Testis (tissue), 2 donors: ENCODE measurements at regions not wholly inside any gene's neighbourhood (a gene's known extent, or its start where the extent isn't known, plus 50 kb on each side); places are given as distances from the start of the nearest gene placed in this dataset.
"Not testable (repeated sequence)": the region's sequence is repeated elsewhere in the genome, so short reads cannot be mapped to it uniquely, and the experiment has no call there.

ENCODE experiments used
- DNase-seq: peaks from one replicate; pipeline ENCODE4 v3.0.0-alpha.2; 2019
- H3K27ac ChIP-seq, 2 donors: fragments of 200-600 bp; sonication (generic); one replicate each; pipeline ENCODE4 v1.5.1; 2019
- H3K27me3 ChIP-seq: fragments of 200-600 bp; sonication (generic); one replicate; pipeline ENCODE4 v1.5.1; 2019
- H3K36me3 ChIP-seq: fragments of 200-600 bp; sonication (generic); one replicate; pipeline ENCODE4 v1.5.1; 2017; ENCODE audit warnings: low read depth; ENCODE audit errors: missing control alignments
- H3K4me1 ChIP-seq: fragments of 200-600 bp; sonication (generic); one replicate; pipeline ENCODE4 v1.5.1; 2019
- H3K4me3 ChIP-seq, 2 donors: fragments of 200-600 bp; sonication (generic); one replicate each; pipeline ENCODE4 v1.5.1; 2017 to 2019
- H3K9me3 ChIP-seq: fragments of 200-600 bp; sonication (generic); one replicate; pipeline ENCODE4 v1.5.1; 2017
- WGBS, 2 donors: methylation state at CpG; one replicate each; pipeline ENCODE4 v1.1.5; 2018; 5-methylcytosine and 5-hydroxymethylcytosine counted together
- intact Hi-C: fragments of 100-400 bp; cut with DNase I; formaldehyde crosslinking; loops from one replicate; pipeline ENCODE4 v1.15.1; 2023; ENCODE audit warnings: low total_unique reads

DNA sequence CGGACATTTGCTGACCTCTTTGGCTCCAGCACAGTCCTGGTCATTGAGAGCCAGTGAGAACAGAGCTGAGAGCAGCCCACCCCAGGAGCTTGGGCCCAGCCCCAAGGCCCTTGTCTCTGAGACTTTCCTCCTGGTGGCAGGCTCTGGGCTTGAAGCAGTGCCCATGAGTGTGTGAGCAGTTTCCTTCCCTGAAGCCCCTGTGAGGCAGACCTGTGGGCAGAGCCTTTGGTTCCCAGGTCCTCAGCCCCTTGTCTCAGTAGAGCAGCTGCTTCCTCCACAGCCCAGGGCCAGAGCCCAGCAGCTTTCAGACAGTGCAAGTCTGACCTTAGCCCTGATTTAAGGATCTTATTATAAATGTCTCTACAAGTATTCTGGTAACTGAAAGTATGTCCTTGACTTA lies 1185.0 kb downstream of the RPIA start:
- intact Hi-C loops, result not testable (repeated sequence)
- no CpG with 5 or more reads among the region's 1 CpG for WGBS, 2 donors

DNA sequence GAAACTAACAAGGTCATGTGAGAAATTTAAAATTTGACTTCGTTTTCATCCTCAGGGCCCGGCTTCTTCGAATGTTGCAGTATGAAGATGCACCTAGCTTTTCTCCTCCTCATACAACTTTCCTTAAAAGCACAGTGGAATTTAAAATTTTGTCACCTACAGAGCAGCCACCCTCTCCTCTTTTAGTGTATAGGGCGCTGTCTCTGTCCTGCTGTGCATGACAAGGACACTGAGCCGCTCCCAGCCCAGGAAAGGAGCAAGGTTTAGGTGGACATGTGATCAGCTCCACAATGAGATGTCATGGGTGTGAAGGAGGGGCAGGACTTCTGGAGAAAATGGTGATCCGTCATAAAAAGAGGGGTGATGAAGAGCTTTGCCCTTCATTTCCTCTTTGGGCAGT lies 1185.4 kb downstream of the RPIA start:
- 67 to 83% methylated on average over 3 to 6 of the region's 6 CpGs for WGBS, 2 donors
- DNase-seq, intact Hi-C loops: not testable (repeated sequence)

More for the DNA sequence above, 1185.0 kb downstream of the RPIA start:
- not testable (repeated sequence) for H3K4me1 ChIP-seq, H3K36me3 ChIP-seq, H3K4me3 ChIP-seq, H3K27me3 ChIP-seq, H3K27ac ChIP-seq, H3K9me3 ChIP-seq, DNase-seq

GRCh38 chr2:89882880-89883279 lies 1191.4 kb downstream of the RPIA start:
- H3K36me3 ChIP-seq, H3K9me3 ChIP-seq, DNase-seq, intact Hi-C loops, H3K4me1 ChIP-seq, H3K27ac ChIP-seq, H3K27me3 ChIP-seq, H3K4me3 ChIP-seq: not testable (repeated sequence)
- WGBS, 2 donors, result 55% methylated on average over 1 of the region's 1 CpG; no CpG with 5 or more reads in 1 of the 2 donors

More for the DNA sequence above, 1185.4 kb downstream of the RPIA start:
- H3K4me3 ChIP-seq, H3K9me3 ChIP-seq, H3K27me3 ChIP-seq, H3K4me1 ChIP-seq, H3K36me3 ChIP-seq, H3K27ac ChIP-seq: not testable (repeated sequence)

DNA sequence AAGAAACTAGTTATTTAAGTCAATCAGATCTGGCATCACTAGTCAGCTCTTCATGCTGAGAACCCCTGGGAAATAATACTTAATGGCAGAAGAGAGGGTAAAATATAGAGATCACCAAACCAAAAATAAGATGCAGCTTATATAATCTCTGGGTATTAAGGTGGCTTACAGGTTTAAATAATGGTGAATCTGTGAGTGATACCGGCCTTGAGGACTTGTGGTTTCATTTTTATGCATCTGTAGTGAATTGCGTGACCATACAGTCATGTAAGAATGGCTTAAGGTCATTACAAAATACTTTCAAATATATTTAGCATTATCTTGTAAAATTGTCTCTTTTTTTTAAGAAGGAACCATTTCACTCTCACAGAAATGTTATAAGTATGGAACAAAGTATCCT lies 1192.2 kb downstream of the RPIA start:
- DNase-seq, intact Hi-C loops, H3K4me1 ChIP-seq, H3K27me3 ChIP-seq, H3K36me3 ChIP-seq, H3K9me3 ChIP-seq, H3K4me3 ChIP-seq, H3K27ac ChIP-seq: not testable (repeated sequence)
- 66 to 80% methylated on average over 2 of the region's 2 CpGs for WGBS, 2 donors

DNA sequence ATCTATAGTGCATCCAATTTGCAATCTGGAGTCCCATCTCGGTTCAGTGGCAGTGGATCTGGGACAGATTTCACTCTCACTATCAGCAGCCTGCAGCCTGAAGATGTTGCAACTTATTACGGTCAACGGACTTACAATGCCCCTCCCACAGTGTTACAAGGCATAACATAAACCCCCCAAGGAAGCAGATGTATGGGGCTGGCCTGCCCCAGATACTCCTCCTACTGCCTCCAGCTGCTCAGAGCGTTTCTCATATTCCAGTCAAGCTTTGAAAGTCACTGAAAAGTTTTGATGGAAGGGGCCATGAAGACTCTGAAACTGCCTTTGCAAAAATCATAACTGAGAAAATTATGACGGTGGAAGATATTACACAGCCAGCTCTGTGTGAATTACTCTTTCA lies 1193.6 kb downstream of the RPIA start:
- H3K27me3 ChIP-seq, intact Hi-C loops, DNase-seq, H3K36me3 ChIP-seq, H3K4me3 ChIP-seq, H3K9me3 ChIP-seq, H3K4me1 ChIP-seq, H3K27ac ChIP-seq: not testable (repeated sequence)
- WGBS, 2 donors, result 28% methylated on average over 2 of the region's 5 CpGs; no CpG with 5 or more reads in 1 of the 2 donors

DNA sequence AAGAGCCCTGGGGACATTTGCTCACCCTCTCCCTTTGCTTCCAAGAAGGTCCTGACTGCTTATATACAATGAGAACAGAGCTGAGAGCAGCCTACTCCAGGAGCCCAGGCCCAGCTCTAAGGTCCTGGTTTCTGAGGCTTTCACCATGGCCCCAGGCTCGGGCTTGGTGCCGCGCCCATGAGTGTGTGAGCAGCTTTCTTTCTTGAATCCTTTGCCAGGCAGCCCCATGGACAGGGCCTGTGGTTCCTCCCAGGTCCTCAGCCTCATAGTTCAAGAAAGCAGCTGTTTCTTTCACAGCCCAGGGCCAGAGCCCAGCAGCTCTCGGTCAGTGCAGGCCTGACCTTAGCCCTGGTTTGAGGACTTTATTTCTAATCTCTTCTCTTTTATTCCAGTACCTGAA lies 1197.2 kb downstream of the RPIA start:
- H3K27me3 ChIP-seq, DNase-seq, H3K9me3 ChIP-seq, H3K27ac ChIP-seq, H3K4me1 ChIP-seq, H3K4me3 ChIP-seq, H3K36me3 ChIP-seq, intact Hi-C loops: not testable (repeated sequence)
- no CpG with 5 or more reads among the region's 4 CpGs for WGBS, 2 donors

- H3K27ac ChIP-seq, H3K27me3 ChIP-seq, H3K4me3 ChIP-seq, H3K9me3 ChIP-seq, intact Hi-C loops, H3K36me3 ChIP-seq, DNase-seq, H3K4me1 ChIP-seq: not testable (repeated sequence)
- no CpG with 5 or more reads among the region's 7 CpGs for WGBS, 2 donors
Observed at GRCh38 chr2:89890185-89890773, 1198.8 kb downstream of the RPIA start.

GRCh38 chr2:89894988-89895387 lies 1203.5 kb downstream of the RPIA start:
- intact Hi-C loops, H3K36me3 ChIP-seq, DNase-seq, H3K27ac ChIP-seq, H3K9me3 ChIP-seq, H3K4me3 ChIP-seq, H3K27me3 ChIP-seq, H3K4me1 ChIP-seq: not testable (repeated sequence)
- WGBS, 2 donors, result no CpG with 5 or more reads among the region's 4 CpGs

DNA sequence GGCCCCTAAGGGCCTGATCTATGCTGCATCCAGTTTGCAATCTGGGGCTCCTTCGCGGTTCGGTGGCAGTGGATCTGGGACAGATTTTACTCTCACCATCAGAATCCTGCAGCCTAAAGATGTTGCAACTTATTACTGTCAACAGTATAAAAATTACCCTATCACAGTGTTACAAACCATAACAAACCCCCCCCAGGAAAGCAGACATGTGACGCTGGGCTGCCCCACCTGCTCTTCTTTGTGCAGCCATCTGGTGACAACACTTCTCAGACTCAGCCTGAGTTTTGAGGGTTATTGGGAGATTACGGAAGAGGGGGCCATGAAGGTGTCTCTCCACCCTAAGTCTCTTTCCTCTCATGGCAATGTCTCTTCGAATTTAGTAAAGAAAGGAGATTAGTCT lies 1204.2 kb downstream of the RPIA start:
- H3K36me3 ChIP-seq, H3K27ac ChIP-seq, H3K4me3 ChIP-seq, intact Hi-C loops, H3K9me3 ChIP-seq, H3K4me1 ChIP-seq, H3K27me3 ChIP-seq, DNase-seq: not testable (repeated sequence)
- WGBS, 2 donors, result no CpG with 5 or more reads among the region's 6 CpGs

- DNase-seq, H3K4me3 ChIP-seq, H3K36me3 ChIP-seq, H3K4me1 ChIP-seq, intact Hi-C loops, H3K27me3 ChIP-seq, H3K27ac ChIP-seq, H3K9me3 ChIP-seq: not testable (repeated sequence)
- 56 to 60% methylated on average over 1 to 2 of the region's 2 CpGs for WGBS, 2 donors
Observed at GRCh38 chr2:89927018-89927417, 1235.5 kb downstream of the RPIA start.

DNA sequence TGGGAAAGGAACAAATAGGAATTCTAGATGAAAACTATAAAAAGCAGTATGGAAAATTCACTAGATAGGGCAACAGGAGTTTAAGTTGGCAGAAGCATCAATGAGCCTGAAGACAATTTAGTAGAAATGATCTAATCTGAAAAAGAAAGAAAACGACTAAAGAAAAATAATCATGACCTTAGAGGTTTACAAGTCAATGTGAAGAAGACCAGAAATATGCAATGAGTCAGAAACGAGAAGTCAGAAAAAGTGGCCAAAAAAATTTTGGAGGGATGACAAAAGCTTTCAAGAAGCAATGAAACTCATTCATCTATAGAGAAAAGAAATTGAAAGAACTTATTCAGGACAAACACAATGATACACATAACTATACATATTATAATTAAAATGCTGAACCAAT lies 1244.0 kb downstream of the RPIA start:
- H3K4me1 ChIP-seq, H3K4me3 ChIP-seq, H3K27ac ChIP-seq, intact Hi-C loops, H3K9me3 ChIP-seq, H3K36me3 ChIP-seq, H3K27me3 ChIP-seq, DNase-seq: not testable (repeated sequence)
- 38 to 47% methylated on average over 2 of the region's 2 CpGs for WGBS, 2 donors

- DNase-seq, H3K36me3 ChIP-seq, H3K4me3 ChIP-seq, H3K9me3 ChIP-seq, intact Hi-C loops, H3K27me3 ChIP-seq, H3K27ac ChIP-seq, H3K4me1 ChIP-seq: not testable (repeated sequence)
- 73 to 100% methylated on average over 1 to 2 of the region's 2 CpGs for WGBS, 2 donors
Observed at GRCh38 chr2:89936011-89936410, 1244.5 kb downstream of the RPIA start.

DNA sequence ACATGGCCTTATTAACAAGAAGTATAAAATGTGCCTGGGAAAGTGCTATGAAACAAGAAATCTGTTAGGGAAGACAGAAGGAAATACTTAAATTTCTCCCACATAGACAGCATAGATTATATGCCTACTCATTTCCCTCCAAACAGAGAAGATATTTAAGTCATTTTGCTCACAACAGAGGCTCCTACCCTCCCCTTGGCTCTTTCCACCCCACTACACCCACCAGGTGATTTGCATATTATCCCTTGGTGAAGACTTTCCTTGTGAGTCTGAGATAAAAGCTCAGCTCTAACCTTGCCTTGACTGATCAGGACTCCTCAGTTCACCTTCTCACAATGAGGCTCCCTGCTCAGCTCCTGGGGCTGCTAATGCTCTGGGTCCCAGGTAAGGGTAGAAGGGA lies 1245.1 kb downstream of the RPIA start:
- DNase-seq, H3K27ac ChIP-seq, intact Hi-C loops, H3K4me1 ChIP-seq, H3K27me3 ChIP-seq, H3K36me3 ChIP-seq, H3K9me3 ChIP-seq, H3K4me3 ChIP-seq: not testable (repeated sequence)
